ENCODE measurements at regions not wholly inside any gene's neighbourhood (a gene's known extent, or its start where the extent isn't known, plus 50 kb on each side); places are given as distances from the start of the nearest gene placed in this dataset.
"Not testable (repeated sequence)": the region's sequence is repeated elsewhere in the genome, so short reads cannot be mapped to it uniquely, and the experiment has no call there.

DNA sequence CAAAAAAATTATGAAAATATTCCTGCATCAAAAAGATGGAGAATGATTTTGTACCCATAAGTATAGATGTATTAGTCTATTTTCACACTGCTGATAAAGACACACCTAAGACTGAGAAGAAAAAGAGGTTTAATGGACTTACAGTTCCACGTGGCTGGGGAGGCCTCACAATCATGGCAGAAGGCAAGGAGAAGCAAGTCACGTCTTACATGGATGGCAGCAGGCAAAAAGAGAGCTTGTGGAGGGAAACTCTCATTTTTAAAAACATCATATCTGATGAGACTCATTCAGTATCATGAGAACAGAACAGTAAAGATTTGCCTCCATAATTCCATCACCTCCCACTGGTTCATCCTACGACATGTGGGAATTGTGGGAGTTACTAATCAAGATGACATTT is 979.8 kb downstream of the TDRD15 start:
- not testable (repeated sequence) for DNase-seq (ENCODE audit: low read depth in 2 of 2)

DNA sequence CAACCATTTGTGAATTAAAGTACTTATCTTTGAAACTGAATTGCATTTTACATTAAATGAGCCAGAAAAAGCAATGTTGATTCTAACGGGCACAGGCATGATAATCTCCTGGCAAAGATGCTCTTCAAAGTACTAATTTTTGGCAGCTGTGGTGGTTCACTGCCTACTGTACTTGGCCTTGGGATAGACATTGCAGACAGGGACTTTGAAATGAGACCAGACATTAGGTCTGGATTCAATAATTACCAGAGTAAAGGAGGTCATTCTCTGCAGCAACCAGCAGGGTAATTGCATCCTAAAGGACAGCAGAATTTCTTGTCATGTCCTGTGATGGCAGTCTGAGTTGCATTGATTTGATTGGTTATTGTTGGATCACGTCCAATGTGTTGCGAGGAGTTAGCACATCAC is 986.5 kb downstream of the TDRD15 start:
- no peak for DNase-seq (ENCODE audit: low read depth in 2 of 2)

DNA sequence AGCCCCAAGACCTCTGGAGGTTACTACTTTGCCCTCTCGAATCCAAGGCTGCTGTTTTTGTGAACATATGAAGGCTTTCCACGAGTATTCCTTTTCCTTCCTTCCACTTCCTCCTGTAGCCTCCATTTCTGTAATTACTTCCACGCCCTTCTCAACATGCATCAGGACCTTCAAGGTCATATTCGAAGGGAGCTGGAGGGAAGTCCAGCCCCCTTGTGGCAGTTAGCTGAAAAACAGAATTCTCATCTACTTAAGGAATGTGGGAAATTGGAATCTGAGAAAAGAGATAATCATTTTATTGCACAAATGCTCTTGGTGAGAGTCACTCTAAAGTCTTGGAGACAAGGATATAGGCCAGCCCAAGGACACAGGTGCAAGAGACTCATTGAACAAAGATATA is 1000.2 kb downstream of the TDRD15 start:
- DNase-seq (ENCODE audit: low read depth in 2 of 2): no peak

DNA sequence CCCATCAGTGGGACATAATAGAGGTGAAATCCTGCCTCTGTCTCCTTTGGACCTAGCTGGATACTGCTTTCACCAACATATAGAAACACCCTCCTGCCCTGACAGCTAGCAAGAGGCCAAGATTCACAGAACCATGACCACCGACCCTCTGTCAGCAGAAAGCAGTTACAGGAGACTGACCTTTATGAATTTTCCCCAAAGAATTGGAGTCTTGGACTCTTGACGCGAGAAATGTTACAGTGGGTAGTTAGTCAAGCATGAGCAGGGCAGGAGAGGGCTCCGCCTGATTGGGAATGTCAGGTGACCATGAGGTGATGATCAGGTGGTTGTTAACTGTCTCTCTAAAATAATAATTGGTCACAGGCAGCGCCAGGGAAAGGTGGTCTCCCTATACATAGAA is 1002.3 kb downstream of the TDRD15 start:
- no peak for DNase-seq (ENCODE audit: low read depth in 2 of 2)

DNA sequence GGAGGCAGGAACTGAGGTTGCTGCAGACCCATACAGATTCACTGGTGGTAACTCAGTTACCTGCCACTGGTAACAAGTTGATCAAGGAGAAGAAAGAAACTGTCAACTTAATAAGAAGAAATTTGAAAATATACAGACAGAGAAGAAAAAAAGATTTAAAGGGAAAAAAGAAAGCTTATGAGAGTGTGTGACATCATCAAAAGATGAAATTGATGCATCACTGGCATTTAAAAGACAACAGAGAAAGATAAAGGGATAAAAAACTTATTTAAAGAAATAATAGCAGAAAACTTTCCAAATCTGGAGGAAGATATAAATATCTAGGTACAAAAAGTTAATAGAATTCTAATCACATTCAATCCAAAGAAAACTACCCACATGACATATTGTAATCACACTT is 1003.2 kb downstream of the TDRD15 start:
- DNase-seq (ENCODE audit: low read depth in 2 of 2): no peak

DNA sequence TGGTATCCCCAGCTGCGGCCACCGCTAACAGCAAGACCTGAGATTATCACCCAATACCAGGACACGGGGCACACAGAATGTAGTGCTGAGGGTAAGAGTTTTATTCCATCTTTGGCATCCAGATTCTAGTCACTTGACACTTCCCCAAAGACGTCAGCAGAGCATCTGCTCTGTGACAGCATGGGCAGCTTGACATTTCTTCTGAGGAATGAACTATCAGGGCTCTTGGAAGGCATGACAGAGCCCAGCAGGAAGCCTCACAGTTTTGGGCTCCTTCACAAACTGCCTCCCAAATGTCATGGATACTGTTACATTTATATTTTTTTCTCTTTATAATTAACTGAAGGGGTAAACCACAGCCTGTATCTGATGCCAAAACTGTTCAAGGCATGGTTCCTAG is 1010.7 kb downstream of the TDRD15 start:
- DNase-seq (ENCODE audit: low read depth in 2 of 2): no peak

DNA sequence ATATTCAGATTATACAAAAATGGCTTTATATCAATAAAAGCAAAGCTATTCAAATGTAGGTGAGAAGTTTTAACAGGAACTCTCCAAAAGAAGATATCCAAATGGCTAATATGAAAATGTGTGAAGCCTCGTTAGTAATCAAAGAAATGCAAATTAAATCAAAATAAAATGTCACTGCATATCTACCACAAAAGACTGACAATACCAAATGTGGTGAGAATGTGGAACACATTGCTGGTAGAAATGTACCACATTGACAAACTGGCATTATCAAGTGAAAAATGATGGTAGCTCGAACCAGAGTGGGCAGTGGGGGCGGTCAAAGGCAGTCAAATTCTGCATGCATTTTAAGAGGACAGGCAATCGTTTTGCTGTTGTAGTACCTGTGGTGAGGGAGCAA is 1012.7 kb downstream of the TDRD15 start:
- DNase-seq (ENCODE audit: low read depth in 2 of 2): no peak

DNA sequence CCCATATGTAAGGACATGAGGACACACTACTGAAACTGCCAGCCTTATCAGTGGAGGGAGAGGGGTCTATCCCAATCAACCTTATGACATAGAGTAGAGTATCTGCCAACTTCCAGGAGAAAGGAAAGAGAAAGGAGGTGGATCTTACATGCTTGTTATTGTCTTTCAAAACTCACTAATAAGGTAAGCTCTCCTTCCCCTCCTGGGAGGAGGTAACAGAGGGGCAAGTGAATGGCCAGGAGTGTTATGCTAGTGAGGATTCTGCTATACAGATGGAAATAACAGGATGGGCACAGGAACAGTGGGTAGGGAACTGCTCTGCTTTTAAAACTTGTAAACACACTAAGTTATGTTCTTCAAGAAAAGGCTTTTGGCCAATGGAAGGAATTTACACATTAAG is 1020.1 kb downstream of the TDRD15 start:
- DNase-seq (ENCODE audit: low read depth in 2 of 2): no peak

DNA sequence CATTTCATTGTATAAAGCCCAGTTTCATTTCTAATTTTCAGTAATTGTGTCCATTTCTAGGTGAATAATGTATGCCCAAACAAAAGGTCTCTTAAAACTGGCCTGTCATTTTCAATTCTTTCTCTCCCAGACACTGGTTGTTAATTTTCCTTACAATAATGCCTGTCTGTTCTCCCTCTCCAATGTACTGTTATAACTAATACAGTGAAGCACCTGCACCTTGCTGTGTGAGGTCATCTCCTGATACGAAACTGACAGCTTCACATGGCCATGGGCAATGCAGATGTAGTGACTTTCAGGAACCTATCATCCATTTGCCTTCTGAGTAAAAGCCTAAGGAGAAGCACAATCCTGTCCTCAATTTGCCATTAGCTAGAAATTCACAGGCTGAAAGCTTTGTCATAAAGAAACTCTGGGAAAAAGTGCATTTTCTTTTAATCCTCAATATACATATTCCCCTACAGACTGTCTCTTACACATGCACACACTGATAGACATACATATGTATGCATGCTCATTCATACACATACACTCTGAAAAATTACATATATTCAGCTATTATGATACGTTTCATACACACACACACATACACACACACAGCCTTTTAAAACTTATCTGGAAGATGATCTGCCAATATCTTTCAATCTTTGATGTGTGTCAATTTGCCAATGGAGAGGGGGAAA is 1030.3 kb downstream of the TDRD15 start:
- DNase-seq (ENCODE audit: low read depth in 2 of 2): no peak

DNA sequence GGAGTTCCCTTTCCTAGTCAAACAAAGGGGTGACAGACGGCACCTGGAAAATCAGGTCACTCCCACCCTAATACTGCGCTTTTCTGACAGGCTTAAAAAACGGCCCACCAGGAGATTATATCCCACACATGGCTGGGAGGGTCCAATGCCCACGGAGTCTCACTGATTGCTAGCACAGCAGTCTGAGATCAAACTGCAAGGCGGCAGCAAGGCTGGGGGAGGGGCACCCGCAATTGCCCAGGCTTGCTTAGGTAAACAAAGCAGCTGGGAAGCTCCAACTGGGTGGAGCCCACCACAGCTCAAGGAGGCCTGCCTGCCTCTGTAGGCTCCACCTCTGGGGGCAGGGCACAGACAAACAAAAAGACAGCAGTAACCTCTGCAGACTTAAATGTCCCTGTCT is 1032.9 kb downstream of the TDRD15 start:
- DNase-seq (ENCODE audit: low read depth in 2 of 2): not testable (repeated sequence)

DNA sequence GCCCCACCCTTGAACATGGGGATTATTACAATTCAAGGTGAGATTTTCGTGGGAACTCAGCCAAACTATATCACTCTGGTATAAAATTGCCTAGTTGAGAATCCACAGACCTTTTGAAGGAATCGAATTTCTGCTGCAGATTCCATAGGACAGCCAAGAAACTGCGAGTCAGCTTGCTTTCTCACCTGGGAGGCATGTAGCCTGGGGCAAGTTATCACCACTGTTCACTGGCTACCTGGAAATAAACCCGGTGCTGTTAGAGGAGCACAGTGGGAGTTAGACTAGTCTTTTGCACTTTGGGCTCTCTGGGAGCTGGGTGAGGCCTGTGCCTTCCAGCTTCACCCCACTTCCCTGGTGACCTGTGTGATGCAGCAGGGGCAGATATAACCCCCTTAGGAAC is 1043.5 kb downstream of the TDRD15 start:
- no peak for DNase-seq (ENCODE audit: low read depth in 2 of 2)

DNA sequence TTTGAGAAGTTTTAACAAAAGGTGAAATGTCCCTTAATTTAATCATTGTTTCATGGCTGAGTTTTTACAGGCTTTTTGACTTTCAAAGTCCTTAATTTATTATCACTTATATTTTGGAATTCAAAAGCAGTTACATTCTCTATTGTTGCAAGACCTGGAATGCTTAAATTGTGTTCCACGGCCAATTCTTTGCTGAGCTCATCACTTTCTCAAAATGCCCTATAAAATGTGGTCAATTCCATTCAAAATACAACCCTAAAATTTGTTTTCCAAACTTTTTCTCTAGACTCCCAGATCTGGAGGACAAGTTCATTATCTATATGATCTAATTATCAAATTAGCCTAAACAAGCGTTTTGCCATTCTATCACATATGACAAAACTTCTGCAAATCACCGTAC is 1051.2 kb downstream of the TDRD15 start:
- no peak for DNase-seq (ENCODE audit: low read depth in 2 of 2)

DNA sequence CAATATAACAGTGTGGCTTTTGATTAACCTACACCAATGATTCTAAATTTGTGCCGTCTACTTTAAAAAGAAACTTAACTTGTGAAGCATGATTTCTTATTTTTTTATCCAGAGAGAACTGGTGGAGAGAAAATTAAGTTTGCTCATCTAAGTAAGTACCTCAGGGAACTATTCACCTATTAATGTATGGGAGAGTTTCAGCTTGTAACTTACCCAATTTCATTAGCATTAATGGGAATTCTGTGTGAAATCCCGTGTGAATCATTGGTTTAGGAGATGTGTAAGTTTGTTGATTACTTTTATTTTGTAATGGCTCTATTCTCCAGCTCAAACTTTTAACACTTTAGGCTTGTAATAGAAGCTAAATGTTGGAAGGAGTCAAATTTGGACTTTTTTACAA is 1061.5 kb downstream of the TDRD15 start:
- no peak for DNase-seq (ENCODE audit: low read depth in 2 of 2)

DNA sequence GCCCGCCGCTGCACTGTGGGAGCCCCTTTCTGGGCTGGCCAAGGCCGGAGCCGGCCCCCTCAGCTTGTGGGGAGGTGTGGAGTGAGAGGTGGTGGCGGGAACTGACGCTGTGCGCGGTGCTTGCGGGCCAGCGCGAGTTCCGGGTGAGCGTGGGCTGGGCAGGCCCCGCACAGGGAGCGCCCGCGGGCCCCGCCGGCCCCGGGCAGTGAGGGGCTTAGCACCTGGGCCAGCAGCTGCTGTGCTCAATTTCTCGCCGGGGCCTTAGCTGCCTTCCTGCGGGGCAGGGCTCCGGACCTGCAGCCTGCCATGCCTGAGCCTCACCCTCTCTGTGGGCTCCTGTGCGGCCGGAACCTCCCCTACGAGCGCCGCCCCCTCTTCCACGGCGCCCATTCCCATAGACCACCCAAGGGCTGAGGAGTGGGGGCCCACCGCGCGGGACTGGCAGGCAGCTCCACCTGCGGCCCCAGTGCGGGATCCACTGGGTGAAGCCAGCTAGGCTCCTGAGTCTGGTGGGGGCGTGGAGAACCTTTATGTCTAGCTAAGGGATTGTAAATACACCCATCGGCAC is 1062.6 kb downstream of the TDRD15 start:
- DNase-seq (ENCODE audit: low read depth in 2 of 2): not testable (repeated sequence)

DNA sequence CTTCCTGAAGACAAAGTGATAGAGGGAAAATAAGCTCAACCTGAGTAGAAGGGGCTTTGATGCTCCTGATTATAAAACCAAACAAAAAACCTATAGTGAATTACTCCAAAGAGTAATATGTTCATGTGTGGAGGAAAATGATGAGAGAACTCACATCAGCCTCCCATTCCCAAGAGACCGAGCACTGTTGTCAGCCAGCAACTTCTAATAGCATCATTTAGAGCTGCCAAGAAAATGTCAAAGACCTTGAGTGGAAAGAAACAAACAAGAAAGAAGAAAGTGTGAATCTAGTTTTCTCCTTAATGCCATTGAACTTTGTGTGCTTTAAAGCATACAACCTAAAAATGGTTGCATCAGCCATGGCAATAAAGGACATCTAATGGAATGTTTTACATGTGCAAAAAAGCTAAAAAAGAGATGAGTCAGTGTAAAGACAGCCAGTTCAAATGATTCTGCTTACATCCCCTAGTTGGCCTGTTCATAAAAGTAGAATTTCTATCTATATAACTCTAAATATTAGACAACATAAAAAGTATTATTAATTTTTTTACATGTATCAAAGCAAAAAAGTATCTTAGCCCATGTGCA is 1066.2 kb downstream of the TDRD15 start:
- DNase-seq (ENCODE audit: low read depth in 2 of 2): no peak

DNA sequence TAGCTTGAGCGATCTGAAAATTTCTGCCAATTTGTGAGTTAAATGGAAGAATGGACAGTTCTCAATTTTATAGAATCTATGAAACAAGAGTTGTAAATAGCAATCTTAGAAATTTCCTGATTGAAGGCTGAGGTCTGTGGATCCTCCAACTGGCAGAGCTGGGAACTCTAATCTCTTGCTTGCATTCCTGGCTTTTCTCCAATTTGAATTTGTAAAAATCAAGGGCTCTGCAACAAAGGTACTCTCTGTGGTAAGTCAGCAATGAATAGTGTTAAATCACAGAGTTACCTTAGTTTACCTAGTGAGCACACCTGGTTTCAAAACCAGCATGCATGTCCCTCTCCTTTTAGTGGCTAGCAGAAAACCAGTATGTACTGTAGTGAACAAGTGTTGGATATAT is 1070.5 kb downstream of the TDRD15 start:
- DNase-seq (ENCODE audit: low read depth in 2 of 2): no peak

DNA sequence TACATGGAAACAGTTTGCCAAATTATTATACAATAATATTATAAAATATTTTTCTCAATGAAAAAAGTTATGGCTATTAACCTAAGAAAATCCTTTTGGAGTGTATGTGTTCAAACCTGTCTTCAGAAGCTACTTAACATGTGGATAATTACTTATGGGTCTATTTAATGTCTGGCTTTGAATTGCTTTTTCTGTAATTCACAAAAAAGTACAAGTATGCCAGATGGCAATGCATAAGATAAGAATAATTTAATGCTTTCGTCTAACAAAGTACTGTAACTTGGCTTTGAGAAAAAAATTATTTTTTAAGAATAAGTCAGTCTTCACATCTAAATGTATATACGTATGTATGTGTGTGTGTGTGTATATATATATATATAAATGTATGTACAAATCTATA is 1073.0 kb downstream of the TDRD15 start:
- DNase-seq (ENCODE audit: low read depth in 2 of 2): no peak

DNA sequence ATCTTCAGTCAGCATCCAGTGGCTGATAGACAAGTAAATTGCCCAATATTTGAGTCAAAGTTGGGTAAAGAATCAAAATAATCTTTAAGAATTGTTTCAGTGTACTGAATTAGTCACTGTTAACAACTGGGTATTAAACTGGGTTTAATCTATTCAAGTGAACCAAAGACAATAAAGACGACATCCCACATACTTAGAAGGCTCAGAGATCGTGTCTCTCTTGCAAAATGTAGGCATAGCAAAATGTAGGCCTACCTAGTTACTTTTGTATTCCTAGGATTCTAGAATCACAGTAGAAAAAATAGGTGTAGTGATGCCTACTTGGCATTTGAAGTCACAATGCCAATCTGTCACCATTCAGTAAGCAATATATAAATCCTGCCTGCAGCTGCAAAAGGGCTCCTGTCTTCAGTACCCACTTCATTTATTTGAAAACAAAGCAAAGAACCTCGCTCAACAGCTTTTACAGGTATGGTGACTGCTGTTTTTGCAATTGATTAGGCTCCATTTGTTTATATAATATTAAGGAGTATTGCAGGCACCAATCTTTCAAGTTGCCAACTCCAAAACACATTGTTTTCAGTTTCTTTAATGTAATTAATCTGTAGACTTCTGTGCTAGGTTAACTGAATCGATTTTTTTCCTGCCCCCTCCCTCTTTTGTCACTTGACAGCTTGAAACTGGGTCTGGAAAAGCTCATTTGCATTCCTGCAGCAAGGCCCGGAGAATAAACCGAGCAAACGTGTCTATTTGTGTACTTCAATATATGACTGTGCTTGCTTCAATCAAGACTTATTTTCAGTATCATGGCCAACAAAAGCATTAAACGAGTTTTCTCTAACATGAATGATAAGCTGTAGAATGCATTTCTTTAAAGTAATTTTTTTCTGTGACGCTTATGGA is 1074.9 kb downstream of the TDRD15 start:
- DNase-seq (ENCODE audit: low read depth in 2 of 2): no peak

DNA sequence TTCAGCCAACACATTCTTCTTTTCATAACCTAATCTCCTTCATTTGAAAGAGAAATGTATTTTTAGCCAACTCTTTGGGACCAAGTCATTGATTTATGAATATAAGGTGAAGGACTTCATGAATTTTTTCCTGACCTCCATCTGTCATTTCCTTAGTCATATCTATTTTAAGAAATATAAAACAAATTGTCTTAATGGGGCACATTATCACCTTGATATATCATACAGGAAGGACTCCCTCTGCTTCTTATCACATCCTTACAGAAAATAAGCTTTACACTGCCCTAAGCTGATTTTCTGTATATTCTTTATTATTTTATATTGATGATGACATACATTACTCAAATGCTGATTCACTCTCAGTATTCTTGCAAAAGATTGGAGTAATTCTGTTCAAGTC is 1076.2 kb downstream of the TDRD15 start:
- no peak for DNase-seq (ENCODE audit: low read depth in 2 of 2)

DNA sequence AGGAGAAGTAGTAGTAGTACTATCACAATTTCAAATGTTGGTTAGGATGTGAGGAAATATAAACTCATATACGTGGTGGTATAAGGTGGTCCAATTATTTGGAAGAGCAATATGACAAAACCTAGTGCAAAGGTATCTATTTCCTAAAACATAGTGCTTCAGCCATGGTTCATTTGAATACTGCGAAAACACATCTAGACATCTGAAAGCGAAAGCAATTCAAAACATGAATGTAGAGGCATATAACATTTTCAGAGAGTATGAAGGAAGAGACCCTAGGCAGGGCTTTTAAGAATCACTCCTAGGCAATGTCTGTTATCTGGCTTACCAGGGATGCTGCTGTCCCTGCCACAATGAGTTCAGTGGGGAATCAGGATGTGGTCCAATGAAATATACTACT is 1085.8 kb downstream of the TDRD15 start:
- DNase-seq (ENCODE audit: low read depth in 2 of 2): no peak

DNA sequence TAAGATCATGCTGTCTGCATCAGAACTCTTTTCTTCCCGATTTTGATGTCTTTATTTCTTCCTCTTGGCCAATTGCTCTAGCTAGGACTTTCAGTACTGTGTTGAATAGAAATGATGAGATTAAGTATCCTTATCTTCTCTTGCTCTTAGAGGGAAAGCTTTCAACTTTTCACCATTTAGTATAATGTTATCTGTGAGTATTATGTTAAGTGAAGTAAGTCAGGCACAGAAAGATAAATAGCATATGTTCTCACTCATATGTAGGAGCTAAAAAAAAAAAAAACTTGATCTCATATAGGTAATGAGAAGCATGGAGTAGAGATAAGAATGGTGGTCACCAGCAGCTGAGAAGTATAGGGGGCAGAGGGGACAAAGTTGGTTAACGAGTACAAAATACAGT is 1089.5 kb downstream of the TDRD15 start:
- no peak for DNase-seq (ENCODE audit: low read depth in 2 of 2)

DNA sequence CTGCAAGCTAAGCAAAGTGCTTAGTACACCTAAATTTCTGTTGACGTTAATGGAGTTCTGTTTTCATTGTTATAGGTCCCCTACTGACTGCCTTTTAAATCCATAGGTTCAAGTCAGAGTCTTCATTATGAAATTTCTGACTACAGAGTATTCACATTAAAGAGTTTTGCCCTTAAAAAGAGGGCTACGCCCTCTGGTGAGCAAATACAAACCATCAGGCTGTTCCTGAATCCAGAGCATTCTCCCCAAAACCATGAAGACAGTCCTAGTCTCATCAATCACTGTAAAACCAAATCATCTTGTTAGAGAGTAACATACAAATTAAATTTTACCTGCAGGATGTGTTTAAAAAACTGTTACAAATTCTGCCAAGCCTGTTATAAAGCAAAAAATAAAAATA is 1091.7 kb downstream of the TDRD15 start:
- DNase-seq (ENCODE audit: low read depth in 2 of 2): no peak

DNA sequence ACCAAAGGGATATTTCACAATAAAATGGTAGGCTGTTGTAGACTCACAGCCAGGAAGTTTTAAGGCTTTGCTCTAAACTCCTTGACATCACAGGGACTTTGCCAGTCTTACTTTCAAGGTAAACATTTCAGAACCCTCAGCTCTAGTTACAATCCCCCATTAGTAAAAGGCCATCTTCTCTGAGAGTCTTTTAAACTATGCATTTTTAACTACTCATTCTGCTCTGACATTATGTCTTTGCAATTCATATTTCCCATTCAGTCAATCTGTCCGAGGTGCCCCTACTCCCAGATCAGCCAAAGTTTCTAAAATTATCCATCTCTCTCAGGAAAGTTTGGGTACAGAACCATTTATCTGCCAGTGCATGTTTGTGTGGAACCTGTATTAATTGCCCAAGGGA is 1094.1 kb downstream of the TDRD15 start:
- DNase-seq (ENCODE audit: low read depth in 2 of 2): no peak
